RWPE1 (cell line): ENCODE measurements at regions not wholly inside any gene's neighbourhood (a gene's known extent, or its start where the extent isn't known, plus 50 kb on each side); places are given as distances from the start of the nearest gene placed in this dataset.

Experiments
- CTCF ChIA-PET: fragments of 350-600 bp; sonication (Branson Sonifier 250); formaldehyde crosslinking; extraction: SDS; loops from one replicate; lab custom pipeline; 2021; lab: Yijun Ruan, JAX
- POLR2A ChIA-PET: fragments of 400-600 bp; formaldehyde crosslinking; extraction: SDS; loops from one replicate; lab custom pipeline; 2020; ENCODE audit warnings: antibody characterized with exemption; ENCODE audit not compliant: low non-redundant PET; lab: Yijun Ruan, JAX
- DNase-seq: peaks from one replicate; pipeline ENCODE4 v3.0.0; 2012; ENCODE audit warnings: low spot score
- H3K27ac ChIP-seq: fragments of 450-650 bp; 2 replicates; pipeline ENCODE4 v1.5.1; 2017
- TF ChIP-seq, protein P1 (sequence below): fragments of 450-650 bp; conservative IDR thresholded peaks from 2 replicates; pipeline ENCODE4 v1.5.1; 2017; ENCODE audit warnings: low read depth, mild to moderate bottlenecking

DNA sequence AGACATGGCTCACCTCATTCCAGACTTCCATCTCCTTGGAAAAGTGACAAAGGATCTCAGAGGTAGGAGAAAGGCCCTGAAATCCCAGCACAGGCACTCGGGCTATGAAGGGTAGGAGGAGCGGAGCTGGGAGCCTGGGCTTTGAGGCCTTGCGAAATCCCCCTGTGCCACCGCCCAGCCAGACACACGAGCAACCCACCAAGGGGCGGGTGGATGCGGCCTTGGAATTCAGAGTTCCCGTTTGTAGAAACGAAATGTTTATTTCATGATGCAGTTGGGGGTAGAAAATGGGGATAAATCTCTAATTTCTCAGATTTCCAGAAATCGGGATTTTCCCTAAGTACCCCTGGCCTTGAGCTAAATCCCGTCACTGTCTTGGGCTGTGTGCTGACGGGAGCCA, 177.1 kb upstream of the HDAC4 start:
- no peak for DNase-seq
- CTCF ChIA-PET, result no interaction called here
- POLR2A ChIA-PET, result no interaction called here
- TF ChIP-seq, protein P1, sequence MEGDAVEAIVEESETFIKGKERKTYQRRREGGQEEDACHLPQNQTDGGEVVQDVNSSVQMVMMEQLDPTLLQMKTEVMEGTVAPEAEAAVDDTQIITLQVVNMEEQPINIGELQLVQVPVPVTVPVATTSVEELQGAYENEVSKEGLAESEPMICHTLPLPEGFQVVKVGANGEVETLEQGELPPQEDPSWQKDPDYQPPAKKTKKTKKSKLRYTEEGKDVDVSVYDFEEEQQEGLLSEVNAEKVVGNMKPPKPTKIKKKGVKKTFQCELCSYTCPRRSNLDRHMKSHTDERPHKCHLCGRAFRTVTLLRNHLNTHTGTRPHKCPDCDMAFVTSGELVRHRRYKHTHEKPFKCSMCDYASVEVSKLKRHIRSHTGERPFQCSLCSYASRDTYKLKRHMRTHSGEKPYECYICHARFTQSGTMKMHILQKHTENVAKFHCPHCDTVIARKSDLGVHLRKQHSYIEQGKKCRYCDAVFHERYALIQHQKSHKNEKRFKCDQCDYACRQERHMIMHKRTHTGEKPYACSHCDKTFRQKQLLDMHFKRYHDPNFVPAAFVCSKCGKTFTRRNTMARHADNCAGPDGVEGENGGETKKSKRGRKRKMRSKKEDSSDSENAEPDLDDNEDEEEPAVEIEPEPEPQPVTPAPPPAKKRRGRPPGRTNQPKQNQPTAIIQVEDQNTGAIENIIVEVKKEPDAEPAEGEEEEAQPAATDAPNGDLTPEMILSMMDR, result no peak
- H3K27ac ChIP-seq, result no peak overlapping the region

DNA sequence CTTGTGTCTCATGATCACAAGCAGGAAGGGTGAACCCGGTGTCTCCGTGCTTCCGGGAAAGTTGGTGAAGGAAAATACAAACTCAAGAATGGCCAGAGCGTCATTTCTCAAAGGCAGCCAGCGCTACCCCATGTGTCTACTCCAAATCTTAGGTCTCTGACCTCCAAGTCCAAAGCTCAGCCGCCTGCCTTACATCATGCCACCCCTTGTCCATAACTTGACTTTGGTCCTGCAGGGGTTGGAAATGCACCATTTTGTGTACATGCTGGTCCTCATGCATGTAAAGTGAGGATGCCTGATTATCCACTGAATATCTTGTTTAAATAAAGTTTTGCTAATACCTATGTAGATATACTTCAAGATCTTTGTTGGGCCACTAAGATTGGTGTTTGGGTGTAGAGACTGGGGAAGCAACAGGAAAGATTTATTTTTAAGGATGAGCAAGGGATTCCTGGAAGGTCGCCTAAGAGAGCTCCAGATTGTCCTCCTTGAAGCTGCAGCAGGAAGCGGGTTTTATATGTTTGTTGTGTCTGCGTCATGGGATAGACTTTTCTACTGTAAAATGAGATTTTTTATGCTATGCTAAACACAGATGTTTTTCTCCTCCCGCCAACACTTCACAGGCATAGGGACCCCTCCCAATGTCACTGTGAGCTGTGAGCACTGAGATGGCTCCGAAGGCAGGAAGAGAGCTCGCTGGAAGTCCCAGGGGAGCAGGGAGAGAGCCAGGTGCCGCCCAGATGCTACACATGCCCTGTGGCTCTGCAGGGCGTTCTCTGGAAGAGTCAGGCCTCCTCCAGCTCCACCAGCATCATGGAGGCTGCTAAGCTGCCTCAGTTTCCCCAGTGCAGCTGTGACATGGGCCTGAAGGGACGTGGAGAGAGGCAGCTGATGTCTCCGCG, 176.2 kb upstream of the HDAC4 start:
- ChIA-PET POLR2A (no interaction called here), CTCF (no interaction called here)
- DNase-seq, result no peak
- H3K27ac ChIP-seq, result no peak overlapping the region
- TF ChIP-seq, protein P1, result no peak

DNA sequence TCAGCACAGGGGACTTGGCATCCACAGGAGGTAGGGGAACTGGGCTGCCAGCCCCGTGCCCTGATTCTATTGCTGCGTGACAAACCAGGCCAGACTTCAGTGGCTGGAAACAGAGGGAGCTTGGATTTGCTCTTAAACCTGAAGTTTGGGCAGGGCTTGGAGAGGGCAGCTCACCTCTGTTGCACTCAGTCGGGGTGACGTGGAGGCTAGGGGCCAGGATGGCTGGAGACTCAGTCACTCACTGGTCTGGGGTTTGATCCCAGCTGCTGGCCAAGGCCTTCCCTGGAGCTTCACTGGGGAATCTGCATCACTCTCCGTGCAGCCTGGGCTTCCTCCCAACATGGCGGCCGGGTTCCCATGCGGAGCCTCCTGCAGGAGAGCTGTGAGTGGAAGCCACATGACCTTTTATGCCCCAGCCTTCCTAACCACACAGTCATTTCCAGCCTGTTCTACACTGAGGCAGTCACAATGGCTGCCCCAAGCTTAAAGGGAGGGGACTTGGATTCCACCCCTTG, 175.2 kb upstream of the HDAC4 start:
- H3K27ac ChIP-seq, result no peak overlapping the region
- no peak for DNase-seq
- POLR2A ChIA-PET, result no interaction called here
- TF ChIP-seq, protein P1, result no peak
- CTCF ChIA-PET, result interaction anchor here (0.6 kb wide), 2 partner anchors 125 to 169 kb away, joined by 3 read pairs; no protein-coding TSS in a partner anchor

DNA sequence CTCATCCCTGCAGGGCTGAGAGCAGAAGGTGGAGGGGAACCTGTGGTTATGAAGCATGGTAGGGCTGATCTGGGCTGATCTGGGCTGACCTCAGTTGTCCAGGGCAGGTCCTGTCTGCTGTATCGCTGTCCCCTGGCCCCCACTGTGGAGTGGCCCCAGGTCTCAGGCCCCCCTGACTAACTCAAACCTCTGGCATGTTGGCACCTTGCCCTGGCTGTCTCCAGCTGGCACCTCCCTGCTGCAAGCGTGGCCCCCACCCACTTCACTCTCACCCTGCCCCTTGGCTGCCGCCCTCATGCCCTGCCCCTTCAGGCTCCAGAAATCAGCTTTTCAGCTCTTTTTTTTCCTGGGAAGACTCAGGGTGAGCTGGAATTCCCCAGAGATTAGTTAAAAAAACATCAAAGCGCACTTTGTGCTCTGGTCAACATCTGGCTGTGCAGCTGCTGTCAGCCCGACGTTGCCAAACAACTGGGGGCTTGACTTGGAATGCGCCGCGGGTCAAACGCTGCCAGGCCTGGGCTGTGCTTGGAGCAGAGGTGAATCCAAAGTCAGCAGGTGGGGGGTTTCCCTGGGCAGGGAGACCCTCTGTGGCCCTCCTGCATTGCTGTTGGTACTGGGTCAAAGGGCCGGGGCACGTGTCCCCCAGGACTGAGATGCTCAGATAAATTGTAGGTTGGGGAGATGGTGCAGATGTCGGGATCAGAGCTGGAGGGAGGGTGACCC, 173.8 kb upstream of the HDAC4 start:
- H3K27ac ChIP-seq, result no peak overlapping the region
- CTCF ChIA-PET, result no interaction called here
- TF ChIP-seq, protein P1, result no peak
- no peak for DNase-seq
- POLR2A ChIA-PET, result interaction anchor here (0.5 kb wide), 1 partner anchor 1861 kb away, joined by 3 read pairs; no protein-coding TSS in a partner anchor

DNA sequence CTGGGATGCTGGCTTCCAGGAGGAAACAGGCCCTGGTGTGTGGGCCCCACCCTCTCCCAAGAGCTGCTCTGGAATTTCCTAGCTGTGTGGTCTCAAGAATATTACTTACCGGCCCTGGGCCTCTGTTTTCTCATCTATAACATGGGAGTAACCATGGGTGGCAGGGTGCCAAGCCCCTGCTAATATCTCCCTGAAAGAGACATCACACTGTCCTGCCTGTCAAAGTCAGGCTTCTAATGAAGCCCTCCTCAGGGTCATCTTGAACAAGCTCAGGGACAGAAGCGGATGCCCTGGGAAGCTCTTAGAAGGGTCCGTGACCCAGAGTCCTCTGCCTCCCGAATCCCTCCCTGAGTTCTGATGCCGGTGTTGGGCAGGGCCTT, 173.2 kb upstream of the HDAC4 start:
- ChIA-PET CTCF (no interaction called here), POLR2A (no interaction called here)
- TF ChIP-seq, protein P1, result no peak
- H3K27ac ChIP-seq, result no peak overlapping the region
- DNase-seq, result no peak

DNA sequence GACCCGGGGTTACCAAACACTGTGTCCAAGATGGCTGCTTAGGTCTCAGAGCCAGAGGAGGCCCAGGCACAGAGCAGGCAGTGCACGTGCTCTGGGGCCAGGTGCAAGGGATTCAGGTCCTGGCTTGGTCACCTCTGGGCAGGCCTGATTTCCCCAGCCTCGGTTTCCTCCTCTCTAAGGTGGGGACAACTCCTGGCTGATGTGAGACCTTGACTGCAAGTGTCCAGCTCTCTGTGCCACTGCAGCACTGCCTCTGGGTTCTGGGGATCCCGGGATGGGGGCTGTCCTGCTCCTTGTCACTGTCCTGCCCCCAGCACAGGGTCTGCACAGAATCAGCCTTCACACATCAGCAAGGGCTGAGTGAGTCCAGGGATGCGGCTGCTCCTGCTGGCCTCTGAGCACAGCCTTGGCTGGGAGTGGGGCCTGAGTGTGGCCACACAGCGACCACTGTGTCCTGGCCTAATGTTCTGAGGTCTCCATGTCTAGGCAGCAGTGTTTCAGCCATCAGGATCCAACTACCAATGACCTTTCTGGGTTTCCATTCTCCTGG, 170.2 kb upstream of the HDAC4 start:
- TF ChIP-seq, protein P1, result no peak
- no peak for DNase-seq
- no peak overlapping the region for H3K27ac ChIP-seq
- CTCF ChIA-PET, result interaction anchor here (0.6 kb wide), 1 partner anchor 11 kb away, joined by 3 read pairs; no protein-coding TSS in a partner anchor
- POLR2A ChIA-PET, result no interaction called here
